ENCODE measurements at regions not wholly inside any gene's neighbourhood (a gene's known extent, or its start where the extent isn't known, plus 50 kb on each side); places are given as distances from the start of the nearest gene placed in this dataset.
"Not testable (repeated sequence)": the region's sequence is repeated elsewhere in the genome, so short reads cannot be mapped to it uniquely, and the experiment has no call there.

- intact Hi-C loops (cut with DNase I; ENCODE audit: low total_unique reads) = no loop called here
- H3K4me3 ChIP-seq (ENCODE audit: low read depth, poor library complexity, severe bottlenecking) = no peak overlapping the region
- DNase-seq (ENCODE audit: low spot score in 2 of 2) = no peak
- WGBS, 2 donors = 64 to 70% methylated on average over 5 of the region's 5 CpGs
- TF ChIP-seq CTCF (IDR thresholded peaks at IDR 0.05) (no peak), POLR2A (IDR thresholded peaks at IDR 0.05) (no peak)
These were observed 874.9 kb downstream of the GRID1 start for GRCh38 chr10:85491652-85492051.

GRCh38 chr10:85492684-85493083, 873.9 kb downstream of the GRID1 start:
- intact Hi-C loops (cut with DNase I; ENCODE audit: low total_unique reads) = no loop called here
- no peak overlapping the region for H3K4me3 ChIP-seq (ENCODE audit: low read depth, poor library complexity, severe bottlenecking)
- DNase-seq (ENCODE audit: low spot score in 2 of 2) = no peak
- no peak for TF ChIP-seq POLR2A (IDR thresholded peaks at IDR 0.05)
- no peak for TF ChIP-seq CTCF (IDR thresholded peaks at IDR 0.05)
- WGBS, 2 donors = 21 to 36% methylated on average over 3 of the region's 3 CpGs

- no peak overlapping the region for H3K4me3 ChIP-seq (ENCODE audit: low read depth, poor library complexity, severe bottlenecking)
- DNase-seq (ENCODE audit: low spot score in 2 of 2) = no peak
These were observed 872.9 kb downstream of the GRID1 start for GRCh38 chr10:85493703-85494102.

GRCh38 chr10:85504641-85505040, 862.0 kb downstream of the GRID1 start:
- intact Hi-C loops (cut with DNase I; ENCODE audit: low total_unique reads); DNase-seq (ENCODE audit: low spot score in 2 of 2); H3K4me3 ChIP-seq (ENCODE audit: low read depth, poor library complexity, severe bottlenecking): not testable (repeated sequence)
- WGBS, 2 donors = 91 to 98% methylated on average over 6 to 10 of the region's 10 CpGs

More at GRCh38 chr10:85493703-85494102, 872.9 kb downstream of the GRID1 start:
- no peak for TF ChIP-seq POLR2A (IDR thresholded peaks at IDR 0.05)
- TF ChIP-seq CTCF (IDR thresholded peaks at IDR 0.05) = no peak
- WGBS, 2 donors = 51 to 54% methylated on average over 3 of the region's 3 CpGs
- intact Hi-C loops (cut with DNase I; ENCODE audit: low total_unique reads) = no loop called here

- TF ChIP-seq CTCF (IDR thresholded peaks at IDR 0.05) = no peak
- TF ChIP-seq POLR2A (IDR thresholded peaks at IDR 0.05) = no peak
- WGBS, 2 donors = 49 to 62% methylated on average over 2 of the region's 2 CpGs
- no peak for DNase-seq (ENCODE audit: low spot score in 2 of 2)
- intact Hi-C loops (cut with DNase I; ENCODE audit: low total_unique reads) = no loop called here
- no peak overlapping the region for H3K4me3 ChIP-seq (ENCODE audit: low read depth, poor library complexity, severe bottlenecking)
These were observed 858.4 kb downstream of the GRID1 start for GRCh38 chr10:85508159-85508558.

- 81 to 84% methylated on average over 5 of the region's 5 CpGs for WGBS, 2 donors
- no peak overlapping the region for H3K4me3 ChIP-seq (ENCODE audit: low read depth, poor library complexity, severe bottlenecking)
- no peak for TF ChIP-seq CTCF (IDR thresholded peaks at IDR 0.05)
- no peak for TF ChIP-seq POLR2A (IDR thresholded peaks at IDR 0.05)
- intact Hi-C loops (cut with DNase I; ENCODE audit: low total_unique reads) = no loop called here
- no peak for DNase-seq (ENCODE audit: low spot score in 2 of 2)
These were observed 855.9 kb downstream of the GRID1 start for GRCh38 chr10:85510682-85511081.

Measured in lower leg skin (tissue), 4 donors.